ENCODE measurements at regions not wholly inside any gene's neighbourhood (a gene's known extent, or its start where the extent isn't known, plus 50 kb on each side); places are given as distances from the start of the nearest gene placed in this dataset.

- Mint-ChIP-seq H3K36me3 (no peaks in the 10 kb centered on the region), H3K27ac (no peak overlapping the region), H3K4me3 (no peak overlapping the region), H3K9me3 (peaks cover 5% of the 10 kb centered on the region), H3K4me1 (no peaks in the 10 kb centered on the region), H3K27me3 (no peaks in the 10 kb centered on the region)
- ATAC-seq = no peak
Measured at GRCh38 chr3:106193876-106194275, 325.1 kb upstream of the CBLB start.

- no peaks in the 10 kb centered on the region for H3K36me3 Mint-ChIP-seq
- no peaks in the 10 kb centered on the region for H3K27me3 Mint-ChIP-seq
- peaks cover 5% of the 10 kb centered on the region for H3K9me3 Mint-ChIP-seq
- H3K4me1 Mint-ChIP-seq = no peaks in the 10 kb centered on the region
- no peak overlapping the region for H3K4me3 Mint-ChIP-seq
- H3K27ac Mint-ChIP-seq = no peak overlapping the region
- no peak for ATAC-seq
Measured at GRCh38 chr3:106194726-106195125, 325.9 kb upstream of the CBLB start.

- Mint-ChIP-seq H3K27me3 (no peaks in the 10 kb centered on the region), H3K4me1 (no peaks in the 10 kb centered on the region), H3K9me3 (peaks cover 5% of the 10 kb centered on the region), H3K4me3 (no peak overlapping the region), H3K27ac (no peak overlapping the region), H3K36me3 (no peaks in the 10 kb centered on the region)
- no peak for ATAC-seq
Measured at GRCh38 chr3:106197532-106198194, 328.9 kb upstream of the CBLB start.

- Mint-ChIP-seq H3K4me3 (no peak overlapping the region), H3K36me3 (no peaks in the 10 kb centered on the region), H3K4me1 (peaks cover 12% of the 10 kb centered on the region), H3K27me3 (no peaks in the 10 kb centered on the region), H3K9me3 (peaks cover 3% of the 10 kb centered on the region), H3K27ac (no peak overlapping the region)
- ATAC-seq = no peak
Measured at GRCh38 chr3:106204160-106204868, 335.5 kb upstream of the CBLB start.

- Mint-ChIP-seq H3K4me1 (peaks cover 12% of the 10 kb centered on the region), H3K4me3 (peak overlapping the region; percentile 29), H3K9me3 (peaks cover 3% of the 10 kb centered on the region), H3K36me3 (no peaks in the 10 kb centered on the region), H3K27ac (peak overlapping the region; percentile 11), H3K27me3 (no peaks in the 10 kb centered on the region)
- ATAC-seq = peak; percentile 83
Measured at GRCh38 chr3:106206146-106206545, 337.3 kb upstream of the CBLB start.

- no peak for ATAC-seq
- Mint-ChIP-seq H3K9me3 (peaks cover 3% of the 10 kb centered on the region), H3K36me3 (no peaks in the 10 kb centered on the region), H3K27me3 (no peaks in the 10 kb centered on the region), H3K4me1 (peaks cover 12% of the 10 kb centered on the region), H3K27ac (peak overlapping the region; percentile 11), H3K4me3 (no peak overlapping the region)
Measured at GRCh38 chr3:106206613-106207012, 337.8 kb upstream of the CBLB start.

GRCh38 chr3:106208251-106208650, 339.4 kb upstream of the CBLB start:
- H3K9me3 Mint-ChIP-seq = peaks cover 3% of the 10 kb centered on the region
- no peak for ATAC-seq
- H3K4me3 Mint-ChIP-seq = no peak overlapping the region
- H3K27ac Mint-ChIP-seq = no peak overlapping the region
- H3K4me1 Mint-ChIP-seq = peaks cover 12% of the 10 kb centered on the region
- H3K36me3 Mint-ChIP-seq = no peaks in the 10 kb centered on the region
- H3K27me3 Mint-ChIP-seq = no peaks in the 10 kb centered on the region

GRCh38 chr3:106208967-106209366, 340.2 kb upstream of the CBLB start:
- H3K9me3 Mint-ChIP-seq = peaks cover 3% of the 10 kb centered on the region
- no peak overlapping the region for H3K27ac Mint-ChIP-seq

GRCh38 chr3:106209482-106209881, 340.7 kb upstream of the CBLB start:
- no peaks in the 10 kb centered on the region for H3K27me3 Mint-ChIP-seq
- H3K4me1 Mint-ChIP-seq = peaks cover 20% of the 10 kb centered on the region
- ATAC-seq = no peak
- no peak overlapping the region for H3K27ac Mint-ChIP-seq
- no peaks in the 10 kb centered on the region for H3K36me3 Mint-ChIP-seq
- H3K9me3 Mint-ChIP-seq = peaks cover 2% of the 10 kb centered on the region
- H3K4me3 Mint-ChIP-seq = no peak overlapping the region

More at GRCh38 chr3:106208967-106209366, 340.2 kb upstream of the CBLB start:
- ATAC-seq = no peak
- H3K36me3 Mint-ChIP-seq = no peaks in the 10 kb centered on the region
- no peak overlapping the region for H3K4me3 Mint-ChIP-seq
- peaks cover 16% of the 10 kb centered on the region for H3K4me1 Mint-ChIP-seq
- no peaks in the 10 kb centered on the region for H3K27me3 Mint-ChIP-seq

GRCh38 chr3:106210923-106211322, 342.1 kb upstream of the CBLB start:
- no peak overlapping the region for H3K27ac Mint-ChIP-seq
- no peaks in the 10 kb centered on the region for H3K36me3 Mint-ChIP-seq
- H3K4me3 Mint-ChIP-seq = no peak overlapping the region
- ATAC-seq = no peak
- peaks cover 4% of the 10 kb centered on the region for H3K9me3 Mint-ChIP-seq
- H3K4me1 Mint-ChIP-seq = peaks cover 21% of the 10 kb centered on the region
- H3K27me3 Mint-ChIP-seq = no peaks in the 10 kb centered on the region

- no peak for ATAC-seq
- Mint-ChIP-seq H3K4me3 (no peak overlapping the region), H3K36me3 (no peaks in the 10 kb centered on the region), H3K4me1 (peaks cover 14% of the 10 kb centered on the region), H3K27me3 (no peaks in the 10 kb centered on the region), H3K9me3 (peaks cover 4% of the 10 kb centered on the region), H3K27ac (no peak overlapping the region)
Measured at GRCh38 chr3:106212665-106213222, 343.9 kb upstream of the CBLB start.

- Mint-ChIP-seq H3K4me1 (peaks cover 14% of the 10 kb centered on the region), H3K36me3 (no peaks in the 10 kb centered on the region), H3K27ac (peak overlapping the region; percentile 5), H3K9me3 (peaks cover 7% of the 10 kb centered on the region), H3K27me3 (no peaks in the 10 kb centered on the region), H3K4me3 (peak overlapping the region; percentile 23)
- ATAC-seq = no peak
Measured at GRCh38 chr3:106213954-106214353, 345.1 kb upstream of the CBLB start.

GRCh38 chr3:106214641-106215040, 345.8 kb upstream of the CBLB start:
- ATAC-seq = no peak
- Mint-ChIP-seq H3K4me1 (peaks cover 14% of the 10 kb centered on the region), H3K36me3 (no peaks in the 10 kb centered on the region), H3K4me3 (no peak overlapping the region), H3K27me3 (no peaks in the 10 kb centered on the region), H3K9me3 (peaks cover 7% of the 10 kb centered on the region), H3K27ac (peak overlapping the region; percentile 35)

- Mint-ChIP-seq H3K27ac (peak overlapping the region; percentile 35), H3K36me3 (peaks cover 3% of the 10 kb centered on the region), H3K9me3 (peaks cover 7% of the 10 kb centered on the region), H3K4me1 (peaks cover 14% of the 10 kb centered on the region), H3K27me3 (no peaks in the 10 kb centered on the region), H3K4me3 (no peak overlapping the region)
- ATAC-seq = no peak
Measured at GRCh38 chr3:106215047-106215446, 346.2 kb upstream of the CBLB start.

GRCh38 chr3:106217745-106218144, 348.9 kb upstream of the CBLB start:
- H3K36me3 Mint-ChIP-seq = peaks cover 21% of the 10 kb centered on the region
- no peak overlapping the region for H3K4me3 Mint-ChIP-seq
- H3K9me3 Mint-ChIP-seq = peaks cover 18% of the 10 kb centered on the region
- no peaks in the 10 kb centered on the region for H3K27me3 Mint-ChIP-seq
- ATAC-seq = no peak
- H3K27ac Mint-ChIP-seq = no peak overlapping the region
- peaks cover 14% of the 10 kb centered on the region for H3K4me1 Mint-ChIP-seq

GRCh38 chr3:106227068-106227467, 358.3 kb upstream of the CBLB start:
- no peak for ATAC-seq
- peaks cover 9% of the 10 kb centered on the region for H3K4me1 Mint-ChIP-seq
- no peak overlapping the region for H3K27ac Mint-ChIP-seq
- peaks cover 16% of the 10 kb centered on the region for H3K9me3 Mint-ChIP-seq
- H3K36me3 Mint-ChIP-seq = peaks cover 12% of the 10 kb centered on the region
- H3K27me3 Mint-ChIP-seq = no peaks in the 10 kb centered on the region
- H3K4me3 Mint-ChIP-seq = no peak overlapping the region
